ENCODE measurements at regions not wholly inside any gene's neighbourhood (a gene's known extent, or its start where the extent isn't known, plus 50 kb on each side); places are given as distances from the start of the nearest gene placed in this dataset.

GRCh38 chr11:45554230-45554967 is 111.0 kb downstream of the CHST1 start:
- DNase-seq (ENCODE audit: low read depth) = no peak

- DNase-seq (ENCODE audit: low read depth) = no peak
These were observed 112.0 kb downstream of the CHST1 start for GRCh38 chr11:45553383-45553936.

- DNase-seq (ENCODE audit: low read depth) = no peak
These were observed 114.2 kb downstream of the CHST1 start for GRCh38 chr11:45551191-45551713.

- DNase-seq (ENCODE audit: low read depth) = no peak
These were observed 116.2 kb downstream of the CHST1 start for GRCh38 chr11:45549257-45549656.

GRCh38 chr11:45546366-45546765 is 119.1 kb downstream of the CHST1 start:
- DNase-seq (ENCODE audit: low read depth) = no peak

- DNase-seq (ENCODE audit: low read depth) = no peak
These were observed 120.6 kb downstream of the CHST1 start for GRCh38 chr11:45544826-45545225.

- peak; percentile 22 for DNase-seq (ENCODE audit: low read depth)
These were observed 121.5 kb downstream of the CHST1 start for GRCh38 chr11:45543808-45544422.

- no peak for DNase-seq (ENCODE audit: low read depth)
These were observed 122.3 kb downstream of the CHST1 start for GRCh38 chr11:45543081-45543480.

GRCh38 chr11:45541693-45542434 is 123.6 kb downstream of the CHST1 start:
- DNase-seq (ENCODE audit: low read depth) = no peak

- no peak for DNase-seq (ENCODE audit: low read depth)
These were observed 126.5 kb downstream of the CHST1 start for GRCh38 chr11:45538939-45539338.

- DNase-seq (ENCODE audit: low read depth) = no peak
These were observed 127.1 kb downstream of the CHST1 start for GRCh38 chr11:45538363-45538762.

- no peak for DNase-seq (ENCODE audit: low read depth)
These were observed 127.8 kb downstream of the CHST1 start for GRCh38 chr11:45537614-45538013.

- no peak for DNase-seq (ENCODE audit: low read depth)
These were observed 130.4 kb downstream of the CHST1 start for GRCh38 chr11:45535033-45535432.

GRCh38 chr11:45534132-45534531 is 131.3 kb downstream of the CHST1 start:
- DNase-seq (ENCODE audit: low read depth) = no peak

GRCh38 chr11:45532546-45532945 is 132.9 kb downstream of the CHST1 start:
- no peak for DNase-seq (ENCODE audit: low read depth)

- no peak for DNase-seq (ENCODE audit: low read depth)
These were observed 134.6 kb downstream of the CHST1 start for GRCh38 chr11:45530776-45531175.

GRCh38 chr11:45530111-45530510 is 135.3 kb downstream of the CHST1 start:
- no peak for DNase-seq (ENCODE audit: low read depth)

GRCh38 chr11:45528435-45528834 is 137.0 kb downstream of the CHST1 start:
- no peak for DNase-seq (ENCODE audit: low read depth)

- no peak for DNase-seq (ENCODE audit: low read depth)
These were observed 137.5 kb downstream of the CHST1 start for GRCh38 chr11:45527898-45528297.

- no peak for DNase-seq (ENCODE audit: low read depth)
These were observed 140.0 kb downstream of the CHST1 start for GRCh38 chr11:45525393-45525792.

GRCh38 chr11:45523760-45524159 is 141.7 kb downstream of the CHST1 start:
- no peak for DNase-seq (ENCODE audit: low read depth)

GRCh38 chr11:45518833-45519535 is 146.4 kb downstream of the CHST1 start:
- DNase-seq (ENCODE audit: low read depth) = no peak

Data from M059J (cell line).